ENCODE measurements at regions not wholly inside any gene's neighbourhood (a gene's known extent, or its start where the extent isn't known, plus 50 kb on each side); places are given as distances from the start of the nearest gene placed in this dataset.
"Not testable (repeated sequence)": the region's sequence is repeated elsewhere in the genome, so short reads cannot be mapped to it uniquely, and the experiment has no call there.

DNA sequence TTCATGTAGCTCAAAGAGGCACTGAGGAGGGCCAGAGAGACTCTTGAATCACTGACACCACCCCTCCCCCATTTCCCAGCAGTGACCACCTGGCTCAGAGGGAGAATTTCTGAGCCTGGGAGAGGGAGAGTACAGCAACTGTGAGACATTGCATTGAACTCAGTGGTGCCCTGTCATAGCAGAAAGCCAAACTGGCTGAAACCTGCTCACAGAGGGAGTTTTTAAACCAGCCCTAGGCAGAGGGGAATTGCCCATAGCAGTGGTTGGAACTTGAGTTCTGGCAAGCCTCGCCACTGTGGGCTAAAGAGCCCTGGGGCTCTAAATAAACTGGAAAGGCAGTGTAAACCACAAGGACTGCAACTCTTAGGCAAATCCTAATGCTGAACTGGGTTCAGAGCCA, 243.1 kb downstream of the ADCYAP1 start:
- DNase-seq = no peak

DNA sequence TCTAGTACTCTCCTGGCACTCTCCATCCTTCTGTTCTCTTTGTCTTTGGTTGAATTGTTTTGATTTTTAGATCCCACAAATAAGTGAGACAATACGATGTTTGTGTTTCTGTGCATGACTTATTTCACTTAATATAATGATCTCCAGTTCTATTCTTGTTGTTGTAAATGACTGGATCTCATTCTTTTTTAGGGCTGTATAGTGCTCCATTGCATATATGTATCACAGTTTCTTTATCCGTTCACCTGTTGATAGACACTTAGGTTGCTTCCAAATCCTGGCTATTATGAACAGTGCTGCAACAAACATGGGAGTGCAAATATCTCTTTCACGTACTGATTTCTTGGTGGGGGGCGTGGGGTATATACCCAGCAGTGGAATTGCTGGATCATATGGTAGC, 245.0 kb downstream of the ADCYAP1 start:
- no peak for DNase-seq

DNA sequence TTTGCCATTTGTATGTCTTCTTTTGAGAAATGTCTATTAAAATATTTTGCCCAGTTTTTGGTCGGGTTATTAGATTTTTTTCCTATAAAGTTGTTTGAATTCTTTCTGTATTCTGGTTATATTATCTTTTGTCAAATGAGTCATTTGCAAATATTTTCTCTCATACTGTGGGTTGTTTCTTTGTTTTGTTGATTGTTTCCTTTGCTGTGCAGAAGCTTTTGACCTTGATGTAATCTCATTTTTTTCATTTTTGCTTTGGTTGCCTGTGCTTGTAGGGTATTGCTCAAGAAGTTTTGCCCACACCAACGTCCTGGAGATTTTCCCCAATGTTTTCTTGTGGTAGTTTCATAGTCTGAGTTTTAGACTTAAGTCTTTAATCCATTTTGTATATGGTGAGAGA, 245.7 kb downstream of the ADCYAP1 start:
- DNase-seq = no peak

DNA sequence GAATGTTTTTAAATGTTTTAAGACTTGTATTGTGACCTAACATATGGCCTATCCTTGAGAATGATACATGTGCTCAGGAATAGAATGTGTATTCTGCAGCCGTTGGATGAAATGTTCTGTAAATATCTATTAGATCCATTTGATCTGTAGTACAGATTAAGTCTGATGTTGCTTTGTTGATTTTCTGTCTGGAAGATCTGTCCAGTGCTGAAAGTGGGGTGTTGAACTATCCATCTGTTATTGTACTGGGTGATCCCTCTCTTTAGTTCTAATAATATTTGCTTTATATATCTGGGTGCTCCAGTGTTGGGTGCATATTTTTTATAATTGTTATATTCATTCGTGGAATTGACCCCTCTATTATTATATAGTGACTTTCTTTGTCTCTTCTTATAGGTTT, 248.3 kb downstream of the ADCYAP1 start:
- not testable (repeated sequence) for DNase-seq

DNA sequence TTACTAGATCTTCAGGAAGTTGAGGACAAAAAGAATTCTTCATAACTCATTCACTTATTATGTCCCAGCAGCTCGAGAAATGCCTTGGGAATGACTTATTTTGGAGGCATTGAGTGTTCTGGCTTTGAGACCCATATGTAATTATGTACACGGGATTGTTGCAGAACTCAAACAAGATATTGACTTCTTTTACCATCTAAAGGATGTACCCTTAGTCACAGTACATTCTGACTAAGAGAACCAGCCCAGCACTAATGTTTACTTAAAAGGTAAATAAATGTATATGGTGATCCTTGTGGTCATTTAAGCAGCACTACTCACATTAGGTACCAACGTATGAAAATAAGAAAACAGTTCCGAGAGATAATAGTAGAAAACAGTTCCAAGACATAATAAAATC, 268.9 kb downstream of the ADCYAP1 start:
- DNase-seq = no peak

DNA sequence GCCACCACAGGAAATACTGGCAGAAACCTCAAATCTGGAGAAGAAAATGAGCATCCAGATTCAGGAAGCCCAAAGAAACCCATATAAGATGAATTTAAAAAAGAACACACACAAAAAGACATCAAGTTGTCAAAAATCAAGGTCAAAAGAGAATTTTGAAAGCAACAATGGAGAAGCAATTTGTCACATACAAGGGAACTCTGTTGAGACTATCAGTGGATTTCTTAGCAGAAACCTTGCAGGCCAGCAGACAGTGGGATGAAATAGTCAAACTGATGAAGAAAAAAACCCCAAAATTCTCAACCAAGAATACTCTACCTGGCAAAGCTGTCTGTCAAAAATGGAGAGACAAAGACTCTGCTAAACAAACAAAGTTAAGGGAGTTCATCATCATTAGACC, 272.6 kb downstream of the ADCYAP1 start:
- no peak for DNase-seq

DNA sequence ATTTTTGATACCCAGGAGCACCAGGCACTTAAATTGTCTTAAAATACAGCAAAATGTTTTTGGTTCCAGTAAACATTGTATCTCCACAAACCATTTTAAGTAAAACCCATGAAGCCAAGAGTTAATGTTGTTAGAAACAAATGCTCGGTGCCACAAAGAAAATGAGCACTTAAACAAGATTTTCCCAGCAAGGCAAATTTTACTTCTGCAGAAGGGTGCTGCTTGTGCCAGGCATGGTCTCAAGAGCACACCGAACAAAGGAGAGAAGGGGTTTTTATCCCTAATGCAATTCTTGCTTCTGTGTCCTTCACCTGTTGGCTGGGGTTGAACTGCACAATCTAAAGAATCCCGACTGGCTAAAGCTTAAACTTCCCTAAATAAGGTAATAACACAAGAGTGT, 286.7 kb downstream of the ADCYAP1 start:
- DNase-seq = no peak

DNA sequence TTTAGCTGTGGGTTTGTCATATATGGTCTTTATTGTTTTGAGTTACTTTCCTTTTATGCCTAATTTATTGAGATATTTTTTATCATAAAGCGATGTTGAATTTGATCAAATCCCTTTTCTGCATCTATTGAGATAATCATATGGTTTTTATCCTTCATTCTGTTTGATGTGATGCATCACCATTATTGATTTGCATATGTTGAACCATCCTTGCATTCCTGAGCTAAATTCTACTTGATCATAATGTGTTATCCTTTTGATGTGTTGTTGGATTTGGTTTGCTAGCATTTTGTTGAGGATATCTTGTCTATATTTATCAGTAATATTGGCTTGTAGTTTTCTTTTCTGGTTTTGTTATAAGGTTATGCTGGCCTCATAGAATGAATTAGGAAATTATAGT, 308.5 kb downstream of the ADCYAP1 start:
- DNase-seq = no peak

DNA sequence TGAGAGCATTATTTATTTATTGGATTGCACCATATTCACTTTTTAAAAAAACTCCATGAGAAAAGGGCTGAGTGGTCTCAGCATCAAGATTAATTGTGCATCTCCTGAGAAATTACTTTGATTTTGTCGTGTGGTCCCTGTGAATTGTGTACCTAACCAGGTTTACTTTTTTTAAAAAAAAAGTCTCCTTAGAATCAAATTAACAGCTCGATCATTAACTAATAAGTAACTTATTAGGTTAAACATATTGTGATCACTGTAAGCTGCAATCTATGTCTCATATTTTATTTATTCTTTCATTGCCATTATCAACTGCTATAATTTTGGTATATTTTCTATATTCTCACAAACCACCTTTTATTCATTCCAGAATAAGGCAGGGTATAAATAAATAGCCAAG, 318.2 kb downstream of the ADCYAP1 start:
- no peak for DNase-seq

DNA sequence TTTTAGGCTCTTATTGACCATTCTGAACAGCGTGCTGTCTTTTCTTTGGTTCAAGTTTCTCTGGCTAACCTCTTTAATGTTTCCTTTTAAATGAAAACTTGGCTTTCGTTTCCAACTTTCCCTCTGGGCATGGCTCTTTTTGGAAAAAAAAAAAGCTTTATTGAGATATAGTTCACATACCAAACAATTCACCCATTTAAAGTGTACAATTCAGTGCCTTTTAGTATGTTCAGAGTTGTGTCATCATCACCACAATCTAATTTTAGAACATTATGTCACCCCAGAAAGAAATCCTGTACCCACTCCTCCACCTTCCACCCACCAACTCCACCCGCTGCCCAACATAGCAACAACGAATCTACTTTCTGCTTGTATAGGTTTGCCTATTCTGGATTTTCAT, 322.4 kb downstream of the ADCYAP1 start:
- DNase-seq = no peak

DNA sequence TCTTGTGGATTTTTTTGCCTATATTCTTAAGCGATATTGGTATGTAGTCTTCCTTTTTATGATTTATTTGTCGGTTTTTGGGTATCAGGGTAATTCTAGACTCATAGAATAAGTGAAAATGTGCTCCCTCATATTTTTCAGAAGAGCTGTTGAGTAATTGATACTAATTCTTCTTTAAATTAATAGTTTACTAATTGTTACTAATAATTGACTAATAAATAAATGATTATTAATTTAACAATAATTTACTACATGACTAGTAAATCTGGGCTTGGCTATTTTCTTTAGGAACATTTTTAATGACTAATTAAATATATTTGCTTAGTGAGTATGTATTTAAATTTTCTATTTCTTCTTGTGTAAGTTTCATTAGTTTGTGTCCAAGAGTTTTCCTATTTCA, 325.0 kb downstream of the ADCYAP1 start:
- DNase-seq = no peak

DNA sequence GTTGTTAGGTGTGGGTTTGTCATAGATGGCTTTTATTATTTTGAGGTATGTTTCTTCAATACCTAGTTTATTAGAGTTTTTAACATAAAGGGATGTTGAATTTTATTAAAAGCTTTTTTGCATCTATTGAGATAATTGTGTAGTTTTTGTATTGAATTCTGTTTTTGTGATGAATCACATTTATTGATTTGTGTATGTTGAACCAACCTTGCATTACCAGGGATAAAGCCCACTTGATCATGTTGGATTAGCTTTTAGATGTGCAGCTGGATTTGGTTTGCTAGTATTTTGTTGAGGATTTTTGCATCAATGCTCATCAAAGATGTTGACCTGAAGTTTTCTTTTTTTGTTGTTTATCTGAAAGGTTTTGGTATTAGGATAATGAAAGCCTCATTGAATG, 328.2 kb downstream of the ADCYAP1 start:
- no peak for DNase-seq

DNA sequence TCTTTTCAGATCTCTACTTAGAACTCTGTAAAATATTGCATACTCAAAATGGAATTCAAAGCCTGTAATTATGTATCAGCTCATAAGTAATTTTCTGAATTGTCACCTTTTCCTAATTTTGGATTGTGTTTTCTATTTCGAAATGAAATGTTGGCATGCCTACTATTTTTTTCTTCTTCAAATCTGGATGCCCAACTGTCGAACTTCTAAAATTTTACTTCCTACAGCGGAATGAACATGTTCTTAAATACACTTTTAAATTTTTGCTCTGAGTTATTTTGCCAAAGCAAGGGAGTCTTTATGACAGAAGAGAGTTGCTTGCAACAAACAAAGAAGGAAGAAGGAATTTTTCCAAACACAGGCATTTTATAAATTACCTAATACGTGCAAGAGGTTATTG, 336.0 kb downstream of the ADCYAP1 start:
- DNase-seq = no peak

DNA sequence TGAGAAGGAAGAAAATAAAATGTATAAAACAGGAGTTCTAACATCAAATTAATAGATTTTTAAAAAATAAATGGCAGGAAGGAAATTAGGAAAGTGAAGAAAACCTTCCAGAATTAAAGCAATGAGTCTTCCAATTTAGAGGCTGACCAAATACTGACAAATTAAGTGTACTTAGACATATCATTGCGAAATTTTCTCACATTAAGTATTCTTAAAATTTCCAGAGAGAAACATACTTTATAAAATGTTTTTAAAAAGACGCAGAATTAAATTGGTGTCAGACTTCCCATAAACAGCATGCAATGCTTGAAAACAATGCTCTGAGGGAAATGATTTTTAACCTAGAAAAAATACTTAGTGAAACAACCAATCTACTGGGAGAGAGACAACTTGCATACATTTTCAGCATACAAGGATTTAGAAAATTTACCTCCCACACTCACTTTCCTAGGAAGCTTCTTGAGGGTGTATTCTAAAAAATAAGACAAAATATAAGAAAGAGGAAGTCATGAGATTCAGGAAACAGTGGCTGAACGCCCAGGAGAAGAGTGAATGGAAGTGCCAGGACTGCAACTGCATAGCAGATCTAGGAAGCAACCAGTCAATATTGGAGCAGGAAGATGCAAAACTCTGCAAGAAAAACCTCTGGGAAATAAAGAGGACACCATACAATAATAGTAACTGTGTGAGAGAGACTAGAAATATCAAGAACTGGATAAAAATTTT, 339.9 kb downstream of the ADCYAP1 start:
- no peak for DNase-seq

DNA sequence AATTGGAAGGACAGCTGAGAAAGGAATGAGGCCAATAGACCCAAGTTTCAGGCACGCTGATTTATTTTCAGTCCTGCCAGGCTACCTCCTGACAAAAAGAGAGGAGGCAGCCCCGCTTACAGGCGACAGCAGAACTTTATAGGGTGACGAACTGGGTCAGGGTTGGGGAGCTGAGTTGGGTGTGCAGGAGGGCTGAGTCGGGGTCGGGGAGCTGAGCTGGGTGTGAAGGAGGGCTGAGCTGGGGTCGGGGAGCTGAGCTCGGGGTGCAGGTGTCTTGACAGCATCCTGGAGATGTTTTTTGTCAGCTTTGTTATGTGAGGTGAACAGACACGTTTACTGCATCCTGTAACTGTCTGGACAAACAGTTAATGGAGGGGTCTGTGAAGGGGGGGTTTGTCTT, 342.2 kb downstream of the ADCYAP1 start:
- DNase-seq = no peak

DNA sequence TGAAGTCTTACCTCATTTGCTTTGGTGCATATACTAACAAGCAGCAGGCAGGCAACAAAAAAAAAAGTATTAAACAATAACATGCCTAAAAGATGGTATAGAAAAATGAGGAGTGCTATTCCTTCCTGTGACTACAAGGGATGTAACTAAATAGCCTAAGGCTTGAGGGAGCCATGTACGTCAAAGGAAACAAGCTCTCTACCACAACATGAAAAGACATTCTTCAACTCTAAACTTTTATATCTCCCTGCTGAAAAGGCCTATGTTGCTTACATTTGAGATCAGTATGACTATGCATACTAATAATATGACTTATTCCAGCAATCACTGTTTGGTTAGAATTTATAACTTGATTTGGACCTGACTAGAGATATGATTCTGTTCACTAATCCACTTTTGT, 347.9 kb downstream of the ADCYAP1 start:
- no peak for DNase-seq

DNA sequence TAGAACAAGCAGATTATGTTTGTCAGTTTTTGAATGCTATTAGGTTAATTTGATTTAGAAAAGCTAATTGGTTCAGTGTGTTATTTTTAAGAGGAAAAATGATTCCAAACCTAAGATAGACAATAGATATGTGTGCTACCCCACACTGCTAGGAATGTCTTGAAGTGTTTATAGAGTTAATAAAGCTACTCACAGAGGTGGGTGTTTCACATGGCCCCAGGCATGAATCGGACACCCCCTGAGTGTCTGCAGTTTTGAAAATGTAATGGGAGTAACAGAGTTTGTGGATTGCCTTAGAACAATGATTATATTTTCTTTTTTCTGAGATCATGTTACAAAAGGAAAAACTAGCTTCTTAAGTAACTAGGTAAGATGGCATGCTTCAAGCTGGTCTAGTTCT, 348.3 kb downstream of the ADCYAP1 start:
- no peak for DNase-seq

DNA sequence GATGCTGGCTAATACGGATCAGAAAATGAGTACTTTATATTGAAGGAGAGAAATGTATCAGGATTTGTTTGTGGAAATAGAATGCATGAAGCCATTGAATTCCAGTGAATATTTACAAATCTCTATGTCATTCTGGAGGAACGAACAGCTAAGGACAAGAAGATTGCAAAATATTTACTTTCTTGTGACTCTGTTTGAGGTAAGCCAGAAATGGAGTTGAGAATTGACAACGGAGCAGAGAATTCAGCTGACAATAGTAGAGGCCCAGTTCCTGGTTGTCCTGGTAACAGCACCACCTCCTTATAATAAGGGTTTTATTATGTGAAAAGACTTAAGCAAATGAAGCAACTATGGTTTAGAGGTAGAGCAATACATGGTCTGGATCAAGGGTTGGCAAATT, 349.2 kb downstream of the ADCYAP1 start:
- no peak for DNase-seq

DNA sequence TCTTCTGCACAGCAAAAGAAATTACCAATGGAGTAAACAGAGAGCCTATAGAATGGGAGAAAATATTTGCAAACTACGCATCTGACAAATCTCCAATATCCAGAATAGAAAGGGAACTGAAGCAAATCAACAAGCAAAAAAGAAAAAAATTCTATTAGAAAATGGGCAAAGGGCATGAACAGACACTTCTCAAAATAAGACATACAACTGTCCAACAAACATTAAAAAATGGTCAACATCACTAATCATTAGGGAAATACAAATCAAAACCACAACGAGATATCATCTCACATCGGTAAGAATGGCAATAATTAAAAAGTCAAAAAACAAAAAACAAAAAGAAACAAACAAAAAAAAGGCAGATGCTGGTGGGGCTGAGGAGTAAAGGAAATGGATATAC, 356.4 kb downstream of the ADCYAP1 start:
- DNase-seq = no peak

DNA sequence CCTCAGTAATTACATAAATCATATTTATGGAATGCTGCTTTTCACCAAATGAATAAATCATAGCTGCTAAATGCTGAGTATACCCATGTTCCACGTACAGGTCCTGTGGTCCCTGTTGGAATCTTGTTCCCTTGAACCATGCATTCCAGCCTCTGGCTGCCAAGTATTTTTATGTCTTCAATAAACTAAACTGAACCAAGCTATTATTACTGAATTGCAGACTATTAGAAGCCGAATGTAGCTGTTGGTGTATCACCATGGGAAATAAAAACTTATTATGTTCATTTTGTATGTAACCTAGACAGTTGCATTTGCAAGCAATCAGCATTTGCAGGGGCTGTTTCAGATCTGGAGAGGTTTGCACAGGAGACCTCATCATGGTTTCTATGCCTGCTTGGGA, 362.4 kb downstream of the ADCYAP1 start:
- DNase-seq = no peak

DNA sequence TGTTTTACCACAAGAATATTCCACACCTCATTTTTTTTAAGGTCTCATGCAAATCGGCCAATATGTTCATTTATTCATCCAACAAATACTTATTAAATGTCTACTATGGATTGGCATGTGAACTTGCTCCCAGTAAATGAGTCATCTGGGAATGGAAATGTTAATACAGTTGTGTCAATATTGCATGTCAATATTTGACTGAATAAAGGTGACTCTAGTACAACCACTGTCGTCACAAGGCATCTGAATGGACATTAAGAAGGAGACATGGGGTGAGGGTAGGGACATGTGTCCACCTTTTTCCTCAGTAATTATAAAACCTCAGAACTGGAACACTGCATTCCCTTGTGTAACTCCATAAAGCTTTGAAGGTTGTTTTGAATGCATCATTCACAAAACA, 365.4 kb downstream of the ADCYAP1 start:
- no peak for DNase-seq

DNA sequence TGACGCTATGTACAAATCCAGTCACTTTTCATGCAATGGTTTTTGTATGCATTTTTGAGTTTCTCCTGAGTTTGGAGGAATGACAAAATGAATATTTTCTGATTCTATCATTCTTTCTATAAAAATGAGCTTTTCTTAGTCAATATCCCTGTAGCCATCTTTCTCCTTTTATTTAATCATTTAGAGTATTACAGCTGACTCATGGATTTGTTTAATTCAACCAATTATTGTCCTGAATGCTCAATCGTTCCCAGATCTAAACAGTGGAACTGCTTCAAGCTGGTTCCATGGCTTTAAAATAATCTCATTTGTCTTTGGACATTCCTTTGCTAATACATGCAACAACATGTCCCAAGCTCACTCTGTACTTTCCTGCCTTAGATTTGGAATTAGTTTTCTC, 368.8 kb downstream of the ADCYAP1 start:
- DNase-seq = no peak

DNA sequence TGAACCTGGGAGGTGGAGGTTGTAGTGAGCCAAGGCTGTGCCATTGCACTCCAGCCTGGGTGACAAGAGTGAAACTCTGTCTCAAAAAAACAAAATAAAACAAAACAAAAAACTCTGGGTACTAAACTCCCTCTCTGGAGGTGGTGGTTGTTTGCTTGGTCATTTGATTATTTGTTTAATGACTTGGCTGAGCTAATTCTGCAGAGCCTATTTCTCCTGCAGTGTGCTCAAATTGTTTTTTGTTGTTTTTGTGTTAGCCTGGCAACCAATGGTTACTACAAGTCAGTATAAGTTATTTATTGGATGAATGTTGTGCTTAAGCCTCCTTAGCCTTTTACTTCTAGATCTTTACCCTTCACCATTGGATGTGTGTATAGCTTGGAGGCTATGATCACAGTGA, 387.5 kb downstream of the ADCYAP1 start:
- DNase-seq = no peak

DNA sequence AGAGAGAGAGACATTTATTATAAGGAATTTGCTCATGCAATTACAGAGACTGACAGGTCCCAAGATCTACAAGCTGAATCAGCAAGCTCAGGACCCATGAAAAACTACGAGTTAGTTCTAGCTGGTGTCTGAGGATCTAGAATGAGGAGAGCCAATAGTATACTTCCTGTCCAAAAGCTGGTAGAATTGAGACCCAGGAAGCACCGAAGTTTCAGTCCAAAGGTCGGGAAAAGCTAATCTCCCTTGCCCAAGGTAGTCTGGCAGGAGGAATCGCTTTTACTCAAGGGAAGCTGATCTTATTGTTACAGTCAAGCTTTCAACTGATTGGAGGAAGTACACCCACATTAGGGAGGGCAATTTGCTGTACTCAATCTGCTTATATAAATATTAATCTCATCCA, 389.6 kb downstream of the ADCYAP1 start:
- DNase-seq = no peak

DNA sequence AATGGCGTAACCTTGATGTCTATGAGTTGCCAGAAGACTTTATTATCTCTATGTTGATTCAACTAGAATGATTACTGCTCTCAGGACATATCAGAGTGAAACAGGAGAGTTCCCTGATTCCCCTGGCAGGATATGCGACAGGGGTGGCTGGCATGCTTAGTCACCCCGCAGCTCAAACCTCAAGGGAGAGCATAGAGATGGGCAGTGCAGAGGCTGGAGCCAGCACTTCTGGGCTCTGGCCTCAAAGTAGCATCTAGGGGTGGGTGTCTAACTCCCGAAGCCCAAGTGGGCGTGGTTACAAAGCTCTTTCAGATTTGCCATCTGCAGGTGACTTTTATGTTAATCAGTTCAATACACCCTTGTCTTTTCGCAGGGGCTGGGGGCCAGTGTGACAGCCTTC, 391.6 kb downstream of the ADCYAP1 start:
- no peak for DNase-seq

DNA sequence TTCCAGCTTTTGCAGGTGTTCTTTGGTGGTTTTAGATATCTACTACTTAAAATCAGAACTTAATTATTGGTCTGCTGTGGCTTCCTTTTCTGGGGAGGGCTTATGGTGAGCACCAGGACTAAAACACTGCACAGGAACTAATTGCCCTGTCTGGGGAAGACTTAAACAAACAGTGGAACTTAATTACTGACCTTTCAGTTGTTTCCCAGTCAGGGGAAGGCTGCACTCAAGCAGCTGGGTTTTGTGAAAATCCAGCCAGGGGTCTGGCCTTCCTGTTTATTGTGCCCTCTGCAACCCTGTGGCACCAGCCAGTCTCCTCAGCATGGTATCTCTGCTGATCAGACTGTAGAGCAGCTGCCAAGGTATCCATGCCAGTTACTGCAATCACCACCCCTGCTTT, 398.2 kb downstream of the ADCYAP1 start:
- no peak for DNase-seq

Measured in CD4-positive, alpha-beta T cell treated with Interleukin-21 for 1 hour (primary cell).